ENCODE measurements at regions not wholly inside any gene's neighbourhood (a gene's known extent, or its start where the extent isn't known, plus 50 kb on each side); places are given as distances from the start of the nearest gene placed in this dataset.

GRCh38 chr2:82165377-82165776 lies 1860.8 kb upstream of the LRRTM1 start:
- DNase-seq (ENCODE audit: low read depth in 2 of 2) = no peak
- TF ChIP-seq, protein P1, sequence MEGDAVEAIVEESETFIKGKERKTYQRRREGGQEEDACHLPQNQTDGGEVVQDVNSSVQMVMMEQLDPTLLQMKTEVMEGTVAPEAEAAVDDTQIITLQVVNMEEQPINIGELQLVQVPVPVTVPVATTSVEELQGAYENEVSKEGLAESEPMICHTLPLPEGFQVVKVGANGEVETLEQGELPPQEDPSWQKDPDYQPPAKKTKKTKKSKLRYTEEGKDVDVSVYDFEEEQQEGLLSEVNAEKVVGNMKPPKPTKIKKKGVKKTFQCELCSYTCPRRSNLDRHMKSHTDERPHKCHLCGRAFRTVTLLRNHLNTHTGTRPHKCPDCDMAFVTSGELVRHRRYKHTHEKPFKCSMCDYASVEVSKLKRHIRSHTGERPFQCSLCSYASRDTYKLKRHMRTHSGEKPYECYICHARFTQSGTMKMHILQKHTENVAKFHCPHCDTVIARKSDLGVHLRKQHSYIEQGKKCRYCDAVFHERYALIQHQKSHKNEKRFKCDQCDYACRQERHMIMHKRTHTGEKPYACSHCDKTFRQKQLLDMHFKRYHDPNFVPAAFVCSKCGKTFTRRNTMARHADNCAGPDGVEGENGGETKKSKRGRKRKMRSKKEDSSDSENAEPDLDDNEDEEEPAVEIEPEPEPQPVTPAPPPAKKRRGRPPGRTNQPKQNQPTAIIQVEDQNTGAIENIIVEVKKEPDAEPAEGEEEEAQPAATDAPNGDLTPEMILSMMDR (IDR thresholded peaks at IDR 0.05; ENCODE audit: low read depth, low read length) = no peak
- no peak overlapping the region for H3K4me3 ChIP-seq (replicated peaks in 1 of 2; ENCODE audit: low read depth in 2 of 2, low read length in 2 of 2)

- DNase-seq (ENCODE audit: low read depth in 2 of 2) = no peak
- H3K4me3 ChIP-seq (replicated peaks in 1 of 2; ENCODE audit: low read depth in 2 of 2, low read length in 2 of 2) = no peak overlapping the region
- TF ChIP-seq, protein P1 (IDR thresholded peaks at IDR 0.05; ENCODE audit: low read depth, low read length) = no peak
Measured at GRCh38 chr2:82158150-82158549, 1853.6 kb upstream of the LRRTM1 start.

GRCh38 chr2:82155469-82155868 lies 1850.9 kb upstream of the LRRTM1 start:
- no peak overlapping the region for H3K4me3 ChIP-seq (replicated peaks in 1 of 2; ENCODE audit: low read depth in 2 of 2, low read length in 2 of 2)
- TF ChIP-seq, protein P1 (IDR thresholded peaks at IDR 0.05; ENCODE audit: low read depth, low read length) = no peak
- DNase-seq (ENCODE audit: low read depth in 2 of 2) = no peak

DNA sequence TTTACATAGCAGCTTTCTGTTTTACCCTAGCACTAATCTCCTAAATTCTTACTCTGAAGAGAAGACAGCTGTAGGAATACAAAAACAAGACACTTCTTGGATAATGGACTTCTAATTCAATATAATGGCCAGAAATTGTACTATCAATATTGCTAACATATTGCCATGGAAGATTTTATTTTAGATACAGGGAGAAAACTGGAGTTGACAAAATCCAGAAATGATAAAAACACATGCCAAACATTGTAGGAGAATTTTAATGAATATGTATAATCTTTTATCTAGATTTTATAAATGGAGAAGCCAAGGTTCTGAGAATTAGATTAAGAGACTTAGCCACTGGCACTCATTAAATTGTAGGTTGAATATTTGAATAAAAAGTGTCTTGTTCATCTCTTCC lies 1838.8 kb upstream of the LRRTM1 start:
- no peak overlapping the region for H3K4me3 ChIP-seq (replicated peaks in 1 of 2; ENCODE audit: low read depth in 2 of 2, low read length in 2 of 2)
- DNase-seq (ENCODE audit: low read depth in 2 of 2) = no peak
- TF ChIP-seq, protein P1 (IDR thresholded peaks at IDR 0.05; ENCODE audit: low read depth, low read length) = no peak

DNA sequence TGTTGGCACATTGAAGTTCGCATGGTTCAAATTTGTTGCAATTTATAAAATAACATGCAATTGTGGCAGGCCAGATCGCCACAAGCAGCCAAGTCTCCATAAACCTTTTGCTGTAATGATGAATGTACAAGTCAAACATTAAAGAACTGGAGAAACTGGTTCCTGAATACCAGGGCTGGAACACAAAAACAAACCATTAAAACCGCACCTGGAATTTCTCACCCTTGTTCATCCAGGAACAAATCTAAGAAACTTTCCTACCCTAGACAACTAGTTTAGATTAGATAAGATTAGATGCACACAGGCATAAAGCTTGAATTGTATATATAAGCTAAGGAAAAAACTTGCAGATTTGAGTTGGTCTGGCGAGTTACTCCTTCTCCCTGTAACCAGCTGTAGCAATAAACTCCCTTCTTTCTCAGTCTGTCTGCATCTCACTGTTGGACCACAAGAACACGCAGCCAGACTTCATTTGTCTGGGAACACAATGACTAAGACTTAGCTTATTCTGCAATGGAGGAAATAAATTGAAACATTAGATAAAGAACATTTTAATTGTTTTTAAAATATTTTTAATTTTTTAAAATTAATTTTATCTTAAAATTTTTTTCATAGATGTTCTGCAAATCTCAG lies 1835.5 kb upstream of the LRRTM1 start:
- no peak overlapping the region for H3K4me3 ChIP-seq (replicated peaks in 1 of 2; ENCODE audit: low read depth in 2 of 2, low read length in 2 of 2)
- TF ChIP-seq, protein P1 (IDR thresholded peaks at IDR 0.05; ENCODE audit: low read depth, low read length) = no peak
- DNase-seq (ENCODE audit: low read depth in 2 of 2) = no peak

- TF ChIP-seq, protein P1 (IDR thresholded peaks at IDR 0.05; ENCODE audit: low read depth, low read length) = no peak
- DNase-seq (ENCODE audit: low read depth in 2 of 2) = no peak
- H3K4me3 ChIP-seq (replicated peaks in 1 of 2; ENCODE audit: low read depth in 2 of 2, low read length in 2 of 2) = no peak overlapping the region
Measured at GRCh38 chr2:82137441-82137840, 1832.9 kb upstream of the LRRTM1 start.

- no peak overlapping the region for H3K4me3 ChIP-seq (replicated peaks in 1 of 2; ENCODE audit: low read depth in 2 of 2, low read length in 2 of 2)
- TF ChIP-seq, protein P1 (IDR thresholded peaks at IDR 0.05; ENCODE audit: low read depth, low read length) = no peak
- DNase-seq (ENCODE audit: low read depth in 2 of 2) = no peak
Measured at GRCh38 chr2:82128051-82128450, 1823.5 kb upstream of the LRRTM1 start.
